GM18517 (cell line): ENCODE measurements at regions not wholly inside any gene's neighbourhood (a gene's known extent, or its start where the extent isn't known, plus 50 kb on each side); places are given as distances from the start of the nearest gene placed in this dataset.

Experiments
- ATAC-seq: cut with Tn5 transposase; IDR thresholded peaks from one replicate; pipeline ENCODE4 v1.9.1; 2021; ENCODE audit warnings: mild to moderate bottlenecking, moderate library complexity; ENCODE audit not compliant: unreplicated experiment

- ATAC-seq = peak; percentile 88
Observed at GRCh38 chr13:97109841-97110492, 112.2 kb upstream of the MBNL2 start.

- no peak for ATAC-seq
Observed at GRCh38 chr13:97110936-97111335, 111.2 kb upstream of the MBNL2 start.

- ATAC-seq = no peak
Observed at GRCh38 chr13:97111756-97112155, 110.4 kb upstream of the MBNL2 start.

GRCh38 chr13:97112446-97113152 lies 109.5 kb upstream of the MBNL2 start:
- ATAC-seq = no peak

- no peak for ATAC-seq
Observed at GRCh38 chr13:97113231-97114001, 108.7 kb upstream of the MBNL2 start.

GRCh38 chr13:97114651-97115050 lies 107.5 kb upstream of the MBNL2 start:
- no peak for ATAC-seq

GRCh38 chr13:97116754-97117153 lies 105.4 kb upstream of the MBNL2 start:
- ATAC-seq = peak; percentile 62

GRCh38 chr13:97117388-97117910 lies 104.7 kb upstream of the MBNL2 start:
- no peak for ATAC-seq

- ATAC-seq = no peak
Observed at GRCh38 chr13:97119943-97120342, 102.2 kb upstream of the MBNL2 start.

GRCh38 chr13:97120346-97120745 lies 101.8 kb upstream of the MBNL2 start:
- ATAC-seq = no peak

GRCh38 chr13:97120976-97121375 lies 101.2 kb upstream of the MBNL2 start:
- no peak for ATAC-seq

GRCh38 chr13:97121894-97122293 lies 100.2 kb upstream of the MBNL2 start:
- ATAC-seq = no peak

GRCh38 chr13:97122381-97122996 lies 99.6 kb upstream of the MBNL2 start:
- ATAC-seq = no peak

- no peak for ATAC-seq
Observed at GRCh38 chr13:97124206-97124605, 97.9 kb upstream of the MBNL2 start.

- ATAC-seq = peak; percentile 52
Observed at GRCh38 chr13:97124915-97125809, 97.0 kb upstream of the MBNL2 start.

- ATAC-seq = peak; percentile 91
Observed at GRCh38 chr13:97125810-97126738, 96.1 kb upstream of the MBNL2 start.

- ATAC-seq = no peak
Observed at GRCh38 chr13:97127842-97128241, 94.3 kb upstream of the MBNL2 start.

GRCh38 chr13:97130190-97130589 lies 91.9 kb upstream of the MBNL2 start:
- ATAC-seq = no peak

- no peak for ATAC-seq
Observed at GRCh38 chr13:97131447-97131846, 90.7 kb upstream of the MBNL2 start.
